HUES6 (cell line): ENCODE measurements at regions not wholly inside any gene's neighbourhood (a gene's known extent, or its start where the extent isn't known, plus 50 kb on each side); places are given as distances from the start of the nearest gene placed in this dataset.
"Not testable (repeated sequence)": the region's sequence is repeated elsewhere in the genome, so short reads cannot be mapped to it uniquely, and the experiment has no call there.

Experiments
- H3K27ac ChIP-seq: 2 replicates; pipeline ENCODE4 v1.7.0; 2013; ENCODE audit warnings: low read depth, mild to moderate bottlenecking, low read length, inconsistent platforms
- H3K27me3 ChIP-seq: 2 replicates; pipeline ENCODE4 v1.6.1; 2013; ENCODE audit warnings: low read length; ENCODE audit not compliant: control insufficient read depth, insufficient read depth
- H3K36me3 ChIP-seq: 2 replicates; pipeline ENCODE4 v1.6.1; 2013; ENCODE audit warnings: low read length; ENCODE audit not compliant: control insufficient read depth, insufficient read depth
- H3K4me1 ChIP-seq: 2 replicates; pipeline ENCODE4 v1.6.1; 2013; ENCODE audit warnings: low read length; ENCODE audit not compliant: control insufficient read depth, insufficient read depth
- H3K4me3 ChIP-seq: 2 replicates; pipeline ENCODE4 v1.5.1; 2013; ENCODE audit warnings: low read depth, low read length
- H3K9ac ChIP-seq: one replicate; pipeline ENCODE4 v1.6.1; 2013; ENCODE audit warnings: mild to moderate bottlenecking, low read length
- H3K9me3 ChIP-seq: 2 replicates; pipeline ENCODE4 v1.6.1; 2013; ENCODE audit warnings: low read depth, low read length; ENCODE audit not compliant: control insufficient read depth, insufficient read depth

DNA sequence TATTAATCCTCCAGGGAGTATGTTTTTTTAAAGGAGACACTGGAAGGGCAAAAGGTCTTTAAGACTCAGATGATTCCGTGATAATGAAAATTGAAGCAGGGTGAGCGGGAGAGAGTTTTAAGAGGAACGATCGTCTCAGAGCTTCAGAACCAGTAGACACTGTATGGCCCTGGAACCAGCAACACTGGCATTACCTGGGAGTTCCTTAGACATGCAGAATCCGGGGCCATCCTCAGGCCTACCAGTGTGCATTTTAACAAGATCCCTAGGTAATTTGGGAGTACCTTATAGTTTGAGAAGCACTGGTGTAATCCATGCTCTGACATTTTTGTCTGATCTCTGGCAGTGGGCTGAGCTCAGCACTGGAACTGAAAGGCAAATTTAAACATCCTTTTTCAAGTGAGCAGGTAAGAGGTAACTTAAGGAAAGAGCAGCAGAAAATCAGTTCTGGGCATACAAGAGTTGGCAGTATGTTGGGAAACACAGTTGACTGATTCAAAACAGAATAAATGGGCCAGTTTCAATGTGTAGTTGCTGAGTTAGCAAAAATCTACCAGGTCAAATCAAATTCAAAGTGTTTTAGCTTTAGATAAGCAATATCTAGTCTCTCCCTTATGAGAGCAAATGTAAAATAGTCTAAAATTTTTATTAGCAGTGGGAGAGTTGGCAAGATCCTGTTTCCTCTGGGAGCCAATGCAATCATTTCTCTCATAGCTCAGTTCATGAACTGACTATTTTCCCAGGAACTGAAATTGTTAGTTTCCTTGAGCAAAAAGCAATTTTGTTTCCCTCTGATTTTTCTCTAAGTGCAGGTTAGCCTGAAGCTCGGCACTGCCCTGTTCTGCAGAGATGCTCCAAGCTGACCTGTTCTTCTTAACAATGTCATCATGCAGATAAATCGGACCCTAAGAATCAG, 97.2 kb upstream of the ELMO1 start:
- no peaks in the 10 kb centered on the region for H3K27me3 ChIP-seq
- no peaks in the 10 kb centered on the region for H3K4me1 ChIP-seq
- H3K36me3 ChIP-seq = no peaks in the 10 kb centered on the region
- no peak overlapping the region for H3K27ac ChIP-seq
- no peaks in the 10 kb centered on the region for H3K9me3 ChIP-seq
- H3K9ac ChIP-seq = no peak overlapping the region
- no peak overlapping the region for H3K4me3 ChIP-seq

GRCh38 chr7:37546677-37547076, 98.0 kb upstream of the ELMO1 start:
- Histone ChIP-seq H3K4me3 (no peak overlapping the region), H3K27me3 (no peaks in the 10 kb centered on the region), H3K27ac (no peak overlapping the region), H3K4me1 (no peaks in the 10 kb centered on the region), H3K36me3 (no peaks in the 10 kb centered on the region), H3K9me3 (no peaks in the 10 kb centered on the region), H3K9ac (no peak overlapping the region)

- no peaks in the 10 kb centered on the region for H3K36me3 ChIP-seq
- no peak overlapping the region for H3K4me3 ChIP-seq
- no peak overlapping the region for H3K9ac ChIP-seq
- H3K27ac ChIP-seq = no peak overlapping the region
- H3K27me3 ChIP-seq = no peaks in the 10 kb centered on the region
- no peaks in the 10 kb centered on the region for H3K4me1 ChIP-seq
- no peaks in the 10 kb centered on the region for H3K9me3 ChIP-seq
Observed at GRCh38 chr7:37549076-37549931, 100.6 kb upstream of the ELMO1 start.

DNA sequence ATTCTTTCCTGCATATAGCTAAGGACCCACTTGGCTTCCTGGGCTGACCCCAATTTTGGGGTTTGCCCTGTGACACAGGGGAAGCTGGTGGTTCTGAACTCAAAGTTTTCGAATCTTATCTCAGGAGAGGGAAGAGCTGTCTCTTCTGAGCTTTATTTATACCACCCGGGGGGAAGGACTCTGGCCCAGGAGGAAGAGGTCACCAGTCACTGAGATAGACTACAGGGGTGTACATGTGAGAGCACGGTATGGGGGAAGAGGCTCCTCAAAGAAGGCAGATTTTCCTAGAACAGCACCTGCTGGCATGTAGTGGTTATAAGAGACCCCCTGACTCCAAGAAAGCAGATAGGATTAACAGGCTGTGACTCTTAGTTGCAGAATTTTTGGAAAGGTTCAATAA, 101.8 kb upstream of the ELMO1 start:
- no peaks in the 10 kb centered on the region for H3K36me3 ChIP-seq
- H3K27ac ChIP-seq = no peak overlapping the region
- no peaks in the 10 kb centered on the region for H3K4me1 ChIP-seq
- peaks cover 4% of the 10 kb centered on the region for H3K9me3 ChIP-seq
- no peak overlapping the region for H3K9ac ChIP-seq
- no peak overlapping the region for H3K4me3 ChIP-seq
- H3K27me3 ChIP-seq = no peaks in the 10 kb centered on the region

DNA sequence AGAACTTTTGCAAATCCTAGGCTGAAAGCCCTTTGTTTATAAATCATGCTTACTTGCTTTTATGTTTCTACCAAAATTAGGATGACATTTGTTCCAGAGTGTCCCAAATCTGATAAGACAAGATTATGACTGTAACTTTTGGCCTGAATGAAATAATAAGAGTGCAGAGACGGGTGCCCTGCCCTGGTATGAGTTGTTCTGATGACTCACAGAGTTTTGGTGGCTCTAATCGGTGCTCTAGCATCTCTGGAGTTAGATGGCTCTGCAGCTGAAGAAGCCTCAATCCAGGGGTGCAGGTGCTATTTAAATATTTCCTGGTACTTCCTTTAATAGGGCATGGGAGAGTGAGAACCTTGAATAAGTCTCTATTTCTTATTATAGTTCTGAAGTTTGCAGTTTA, 102.2 kb upstream of the ELMO1 start:
- Histone ChIP-seq H3K4me3 (no peak overlapping the region), H3K27me3 (no peaks in the 10 kb centered on the region), H3K9ac (no peak overlapping the region), H3K4me1 (no peaks in the 10 kb centered on the region), H3K9me3 (peaks cover 5% of the 10 kb centered on the region), H3K27ac (no peak overlapping the region), H3K36me3 (no peaks in the 10 kb centered on the region)

GRCh38 chr7:37552030-37552429, 103.4 kb upstream of the ELMO1 start:
- Histone ChIP-seq H3K4me3 (no peak overlapping the region), H3K27me3 (no peaks in the 10 kb centered on the region), H3K36me3 (no peaks in the 10 kb centered on the region), H3K9ac (no peak overlapping the region), H3K9me3 (peaks cover 5% of the 10 kb centered on the region), H3K27ac (no peak overlapping the region), H3K4me1 (no peaks in the 10 kb centered on the region)

DNA sequence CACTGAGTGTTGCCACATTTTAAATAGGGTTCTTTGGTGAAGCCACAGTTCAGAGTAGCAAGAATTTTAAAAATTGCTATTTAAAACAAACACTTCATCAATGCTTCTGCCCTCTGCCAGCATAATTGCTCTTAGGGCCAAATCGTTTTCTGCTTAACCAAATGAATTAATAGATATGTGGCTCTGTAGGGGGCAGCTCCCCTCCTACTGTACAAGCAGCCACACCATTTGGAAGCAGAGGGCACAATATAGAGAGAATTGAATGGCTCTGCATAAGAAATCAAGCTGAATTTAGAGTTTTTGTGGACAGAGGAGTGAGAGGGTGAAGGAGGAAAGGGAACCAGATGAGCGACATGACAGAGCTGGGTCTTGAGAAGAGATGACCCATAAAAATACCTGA, 103.8 kb upstream of the ELMO1 start:
- H3K27ac ChIP-seq = not testable (repeated sequence)

GRCh38 chr7:37555528-37555927, 106.9 kb upstream of the ELMO1 start:
- Histone ChIP-seq H3K27ac (no peak overlapping the region), H3K27me3 (no peaks in the 10 kb centered on the region), H3K4me3 (no peak overlapping the region), H3K4me1 (peaks cover 2% of the 10 kb centered on the region; the same call in 1 of the 2 replicates), H3K9me3 (peaks cover 5% of the 10 kb centered on the region), H3K9ac (no peak overlapping the region), H3K36me3 (no peaks in the 10 kb centered on the region)

More for the DNA sequence above, 103.8 kb upstream of the ELMO1 start:
- H3K9me3 ChIP-seq, H3K4me3 ChIP-seq, H3K27me3 ChIP-seq, H3K9ac ChIP-seq, H3K36me3 ChIP-seq, H3K4me1 ChIP-seq: not testable (repeated sequence)

DNA sequence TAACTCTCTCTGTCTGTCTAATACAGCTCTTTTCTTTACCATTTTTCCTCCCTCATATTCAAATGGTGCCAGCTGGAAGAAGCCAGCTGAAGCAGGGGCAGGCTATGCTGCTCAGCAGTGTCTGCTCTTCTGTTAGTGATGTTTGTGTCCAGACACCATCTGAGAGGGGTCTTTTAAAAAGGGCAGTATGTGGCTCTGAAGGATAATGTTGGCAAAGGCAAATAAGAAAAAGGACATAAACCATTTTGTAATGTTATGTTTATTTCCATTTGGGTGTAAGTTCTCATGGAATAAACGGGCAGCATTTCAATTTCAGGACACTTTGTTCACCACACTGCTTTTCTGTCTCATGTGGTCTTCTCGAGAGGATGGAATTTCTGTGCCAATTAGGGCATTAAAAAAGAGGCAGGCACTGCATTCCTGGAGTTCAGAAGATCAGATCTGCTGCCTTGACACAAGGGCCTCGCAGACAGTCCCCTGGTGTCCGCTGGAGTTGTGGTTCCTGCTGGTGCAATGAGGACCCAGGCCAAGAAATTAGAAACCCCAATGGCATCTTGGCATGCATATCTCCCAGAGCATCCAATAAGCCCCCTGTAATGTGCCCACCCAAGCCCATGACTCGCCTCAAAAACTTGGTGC, 109.0 kb upstream of the ELMO1 start:
- H3K27me3 ChIP-seq = no peaks in the 10 kb centered on the region
- no peak overlapping the region for H3K9ac ChIP-seq
- peaks cover 2% of the 10 kb centered on the region; the same call in 1 of the 2 replicates for H3K4me1 ChIP-seq
- H3K4me3 ChIP-seq = no peak overlapping the region
- peaks cover 5% of the 10 kb centered on the region for H3K9me3 ChIP-seq
- H3K27ac ChIP-seq = no peak overlapping the region
- H3K36me3 ChIP-seq = no peaks in the 10 kb centered on the region

DNA sequence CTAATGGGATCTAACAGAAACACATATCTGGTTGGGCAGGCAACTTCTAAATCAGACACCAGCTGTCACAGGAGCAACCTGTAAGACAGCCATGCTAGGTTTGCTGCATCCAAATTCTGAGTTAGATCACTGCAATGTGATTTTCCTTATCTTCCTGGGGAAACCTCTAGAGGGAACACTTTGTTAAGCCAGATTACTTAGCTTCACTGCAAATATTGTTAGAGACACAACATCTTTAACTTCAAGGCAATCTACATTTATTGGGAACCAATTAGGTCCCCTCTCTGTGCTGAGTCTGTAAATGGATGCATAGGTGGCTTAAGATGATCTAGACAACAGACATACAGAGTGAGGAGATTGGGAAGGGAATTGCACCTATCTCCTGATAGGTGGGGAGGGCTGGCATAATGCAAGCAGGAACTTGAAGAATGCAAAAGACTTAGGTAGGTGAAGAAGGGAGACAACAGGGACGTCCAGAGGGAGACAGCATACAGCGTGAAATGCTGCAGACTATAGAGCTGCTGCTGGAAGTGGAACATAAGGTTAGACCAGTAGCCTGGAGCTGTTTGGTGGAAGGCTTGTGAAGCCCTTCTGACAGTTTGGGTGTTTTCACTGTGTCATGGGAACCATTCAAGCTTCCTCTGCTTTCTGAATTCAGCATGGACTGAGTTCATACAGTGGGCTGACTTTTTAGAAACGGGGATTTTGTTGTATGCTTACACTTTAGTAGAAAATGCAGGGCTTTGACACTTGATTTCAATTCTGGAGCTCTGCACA, 109.8 kb upstream of the ELMO1 start:
- Histone ChIP-seq H3K4me1 (peaks cover 2% of the 10 kb centered on the region; the same call in 1 of the 2 replicates), H3K27ac (no peak overlapping the region), H3K9me3 (peaks cover 5% of the 10 kb centered on the region), H3K4me3 (no peak overlapping the region), H3K9ac (no peak overlapping the region), H3K27me3 (no peaks in the 10 kb centered on the region), H3K36me3 (no peaks in the 10 kb centered on the region)
